K562 (cell line): ENCODE measurements at regions not wholly inside any gene's neighbourhood (a gene's known extent, or its start where the extent isn't known, plus 50 kb on each side); places are given as distances from the start of the nearest gene placed in this dataset.

Experiments used
- CTBP1 ChIP-seq: fragments of 450-650 bp; IDR thresholded peaks from 2 replicates; pipeline ENCODE4 v1.6.1; 2016; ENCODE audit warnings: borderline replicate concordance
- HEY1 ChIP-seq: fragments of 250-450 bp; sonication (Bioruptor Pico); IDR thresholded peaks from 2 replicates; pipeline ENCODE4 v1.5.0; 2020; ENCODE audit warnings: mild to moderate bottlenecking, moderate library complexity, borderline replicate concordance
- IRF2 ChIP-seq: sonication (generic); formaldehyde crosslinking; IDR thresholded peaks from 2 replicates; pipeline ENCODE4 v1.8.1; 2022; ENCODE audit warnings: mild to moderate bottlenecking, missing genetic modification reagents
- TEAD2 ChIP-seq: fragments of 450-650 bp; IDR thresholded peaks from 2 replicates; pipeline ENCODE4 v1.6.1; 2016; ENCODE audit warnings: missing genetic modification characterization, control low read depth, missing compliant biosample characterization
- ZNF431 ChIP-seq: sonication (generic); formaldehyde crosslinking; IDR thresholded peaks from 2 replicates; pipeline ENCODE4 v1.8.0; 2022; ENCODE audit warnings: mild to moderate bottlenecking, missing genetic modification reagents
- ZNF717 ChIP-seq: fragments of 250-450 bp; sonication (Bioruptor Pico); IDR thresholded peaks from 2 replicates; pipeline ENCODE4 v1.5.0; 2021
- TF ChIP-seq, protein P1 (sequence below): fragments of 450-650 bp; formaldehyde crosslinking; IDR thresholded peaks from 2 replicates; pipeline ENCODE4 v1.4.0; 2020; ENCODE audit warnings: mild to moderate bottlenecking
- TF ChIP-seq, protein P2 (sequence below): IDR thresholded peaks from 3 replicates; pipeline ENCODE4 v1.6.1; 2011; ENCODE audit warnings: borderline replicate concordance, mild to moderate bottlenecking; ENCODE audit not compliant: insufficient read length, insufficient read depth
- TF ChIP-seq, protein P3 (sequence below): fragments of 450-650 bp; formaldehyde crosslinking; IDR thresholded peaks from 2 replicates; pipeline ENCODE4 v1.4.0; 2020; ENCODE audit warnings: mild to moderate bottlenecking, moderate library complexity
- TF ChIP-seq, protein P4 (sequence below): IDR thresholded peaks from 2 replicates; pipeline ENCODE4 v1.6.1; 2012; ENCODE audit warnings: low read depth, low read length, improper control_type of control experiment, borderline replicate concordance

DNA sequence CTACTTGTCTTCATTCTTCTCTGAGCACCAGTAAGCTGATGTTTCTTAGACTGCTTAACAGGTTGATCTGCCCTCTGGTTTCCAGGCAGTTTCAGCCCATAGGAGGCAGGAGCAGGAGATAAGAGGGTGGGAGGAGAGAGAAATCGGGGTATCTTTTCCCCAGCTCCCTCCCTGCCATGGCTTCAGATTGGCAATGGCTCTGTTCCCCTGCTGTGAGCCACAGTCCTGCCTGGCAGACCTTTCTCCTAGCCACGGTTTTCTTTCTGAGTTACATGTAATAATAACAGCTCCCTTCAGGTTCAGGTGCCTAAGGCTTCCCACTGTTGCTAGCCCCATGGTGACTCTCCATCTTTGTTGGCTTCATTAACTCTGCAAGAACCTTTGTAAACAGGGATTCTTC is 115.3 kb downstream of the CD83 start (continued):
- TF ChIP-seq IRF2 (CRISPR knock-in tag): no peak
- TF ChIP-seq HEY1 (CRISPR knock-in tag): no peak
- TF ChIP-seq CTBP1: no peak
- TF ChIP-seq, protein P1, sequence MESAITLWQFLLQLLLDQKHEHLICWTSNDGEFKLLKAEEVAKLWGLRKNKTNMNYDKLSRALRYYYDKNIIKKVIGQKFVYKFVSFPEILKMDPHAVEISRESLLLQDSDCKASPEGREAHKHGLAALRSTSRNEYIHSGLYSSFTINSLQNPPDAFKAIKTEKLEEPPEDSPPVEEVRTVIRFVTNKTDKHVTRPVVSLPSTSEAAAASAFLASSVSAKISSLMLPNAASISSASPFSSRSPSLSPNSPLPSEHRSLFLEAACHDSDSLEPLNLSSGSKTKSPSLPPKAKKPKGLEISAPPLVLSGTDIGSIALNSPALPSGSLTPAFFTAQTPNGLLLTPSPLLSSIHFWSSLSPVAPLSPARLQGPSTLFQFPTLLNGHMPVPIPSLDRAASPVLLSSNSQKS (CRISPR knock-in tag): no peak
- TF ChIP-seq, protein P2, sequence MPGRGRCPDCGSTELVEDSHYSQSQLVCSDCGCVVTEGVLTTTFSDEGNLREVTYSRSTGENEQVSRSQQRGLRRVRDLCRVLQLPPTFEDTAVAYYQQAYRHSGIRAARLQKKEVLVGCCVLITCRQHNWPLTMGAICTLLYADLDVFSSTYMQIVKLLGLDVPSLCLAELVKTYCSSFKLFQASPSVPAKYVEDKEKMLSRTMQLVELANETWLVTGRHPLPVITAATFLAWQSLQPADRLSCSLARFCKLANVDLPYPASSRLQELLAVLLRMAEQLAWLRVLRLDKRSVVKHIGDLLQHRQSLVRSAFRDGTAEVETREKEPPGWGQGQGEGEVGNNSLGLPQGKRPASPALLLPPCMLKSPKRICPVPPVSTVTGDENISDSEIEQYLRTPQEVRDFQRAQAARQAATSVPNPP: no peak
- TF ChIP-seq, protein P3, sequence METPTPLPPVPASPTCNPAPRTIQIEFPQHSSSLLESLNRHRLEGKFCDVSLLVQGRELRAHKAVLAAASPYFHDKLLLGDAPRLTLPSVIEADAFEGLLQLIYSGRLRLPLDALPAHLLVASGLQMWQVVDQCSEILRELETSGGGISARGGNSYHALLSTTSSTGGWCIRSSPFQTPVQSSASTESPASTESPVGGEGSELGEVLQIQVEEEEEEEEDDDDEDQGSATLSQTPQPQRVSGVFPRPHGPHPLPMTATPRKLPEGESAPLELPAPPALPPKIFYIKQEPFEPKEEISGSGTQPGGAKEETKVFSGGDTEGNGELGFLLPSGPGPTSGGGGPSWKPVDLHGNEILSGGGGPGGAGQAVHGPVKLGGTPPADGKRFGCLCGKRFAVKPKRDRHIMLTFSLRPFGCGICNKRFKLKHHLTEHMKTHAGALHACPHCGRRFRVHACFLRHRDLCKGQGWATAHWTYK (CRISPR knock-in tag): no peak
- no peak for TF ChIP-seq TEAD2 (tag)
- TF ChIP-seq, protein P4, sequence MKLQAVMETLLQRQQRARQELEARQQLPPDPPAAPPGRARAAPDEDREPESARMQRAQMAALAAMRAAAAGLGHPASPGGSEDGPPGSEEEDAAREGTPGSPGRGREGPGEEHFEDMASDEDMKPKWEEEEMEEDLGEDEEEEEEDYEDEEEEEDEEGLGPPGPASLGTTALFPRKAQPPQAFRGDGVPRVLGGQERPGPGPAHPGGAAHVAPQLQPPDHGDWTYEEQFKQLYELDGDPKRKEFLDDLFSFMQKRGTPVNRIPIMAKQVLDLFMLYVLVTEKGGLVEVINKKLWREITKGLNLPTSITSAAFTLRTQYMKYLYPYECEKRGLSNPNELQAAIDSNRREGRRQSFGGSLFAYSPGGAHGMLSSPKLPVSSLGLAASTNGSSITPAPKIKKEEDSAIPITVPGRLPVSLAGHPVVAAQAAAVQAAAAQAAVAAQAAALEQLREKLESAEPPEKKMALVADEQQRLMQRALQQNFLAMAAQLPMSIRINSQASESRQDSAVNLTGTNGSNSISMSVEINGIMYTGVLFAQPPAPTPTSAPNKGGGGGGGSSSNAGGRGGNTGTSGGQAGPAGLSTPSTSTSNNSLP: no peak
- no peak for TF ChIP-seq ZNF717 (CRISPR knock-in tag)
- no peak for TF ChIP-seq ZNF431
